HUES64 (cell line): ENCODE measurements at regions not wholly inside any gene's neighbourhood (a gene's known extent, or its start where the extent isn't known, plus 50 kb on each side); places are given as distances from the start of the nearest gene placed in this dataset.

ENCODE experiments used
- H3K27ac ChIP-seq: 2 replicates; pipeline ENCODE4 v1.7.0; 2013; ENCODE audit warnings: low read depth, low read length, inconsistent platforms
- H3K27me3 ChIP-seq: 2 replicates; pipeline ENCODE4 v1.6.1; 2013; ENCODE audit warnings: mild to moderate bottlenecking, low read length; ENCODE audit not compliant: insufficient read depth
- H3K36me3 ChIP-seq: 2 replicates; pipeline ENCODE4 v1.6.1; 2013; ENCODE audit warnings: mild to moderate bottlenecking, low read length; ENCODE audit not compliant: insufficient read depth
- H3K4me1 ChIP-seq: 2 replicates; pipeline ENCODE4 v1.6.1; 2013; ENCODE audit warnings: mild to moderate bottlenecking, low read length, moderate library complexity; ENCODE audit not compliant: insufficient read depth
- H3K4me3 ChIP-seq: 2 replicates; pipeline ENCODE4 v1.5.1; 2013; ENCODE audit warnings: mild to moderate bottlenecking, low read length, moderate library complexity
- H3K9ac ChIP-seq: 2 replicates; pipeline ENCODE4 v1.6.1; 2013; ENCODE audit warnings: mild to moderate bottlenecking, low read depth, low read length
- H3K9me3 ChIP-seq: 2 replicates; pipeline ENCODE4 v1.6.1; 2013; ENCODE audit warnings: low read depth, low read length; ENCODE audit not compliant: insufficient read depth
- WGBS: fragments of 150-250, 120-280 bp; methylation state at CpG from one replicate; pipeline ENCODE4 v1.1.7; 2013; ENCODE audit warnings: missing lambda C conversion rate; 5-methylcytosine and 5-hydroxymethylcytosine counted together

- Histone ChIP-seq H3K36me3 (no peaks in the 10 kb centered on the region), H3K9ac (no peak overlapping the region), H3K27me3 (no peaks in the 10 kb centered on the region), H3K9me3 (no peaks in the 10 kb centered on the region), H3K27ac (no peak overlapping the region), H3K4me1 (no peaks in the 10 kb centered on the region), H3K4me3 (no peak overlapping the region)
- WGBS, result no CpG with 5 or more reads among the region's 2 CpGs
Measured at GRCh38 chr13:109595471-109595870, 190.9 kb downstream of the IRS2 start.

- Histone ChIP-seq H3K4me1 (no peaks in the 10 kb centered on the region), H3K4me3 (no peak overlapping the region), H3K9me3 (no peaks in the 10 kb centered on the region), H3K9ac (no peak overlapping the region), H3K36me3 (no peaks in the 10 kb centered on the region), H3K27ac (no peak overlapping the region), H3K27me3 (no peaks in the 10 kb centered on the region)
- WGBS, result 100% methylated on average over 1 of the region's 3 CpGs
Measured at GRCh38 chr13:109593230-109593629, 193.2 kb downstream of the IRS2 start.

- no peak overlapping the region for H3K27ac ChIP-seq
- no peaks in the 10 kb centered on the region for H3K9me3 ChIP-seq
- 93% methylated on average over 2 of the region's 4 CpGs for WGBS
- H3K36me3 ChIP-seq, result no peaks in the 10 kb centered on the region
- H3K4me3 ChIP-seq, result no peak overlapping the region
- H3K9ac ChIP-seq, result no peak overlapping the region
- no peaks in the 10 kb centered on the region for H3K27me3 ChIP-seq
- H3K4me1 ChIP-seq, result no peaks in the 10 kb centered on the region
Measured at GRCh38 chr13:109592770-109593169, 193.6 kb downstream of the IRS2 start.

- H3K4me1 ChIP-seq, result no peaks in the 10 kb centered on the region
- no peak overlapping the region for H3K4me3 ChIP-seq
- no peaks in the 10 kb centered on the region for H3K9me3 ChIP-seq
- H3K27me3 ChIP-seq, result no peaks in the 10 kb centered on the region
- no peaks in the 10 kb centered on the region for H3K36me3 ChIP-seq
- H3K9ac ChIP-seq, result no peak overlapping the region
- H3K27ac ChIP-seq, result no peak overlapping the region
Measured at GRCh38 chr13:109587689-109588088, 198.7 kb downstream of the IRS2 start.

- no peaks in the 10 kb centered on the region for H3K27me3 ChIP-seq
- H3K27ac ChIP-seq, result no peak overlapping the region
- H3K9ac ChIP-seq, result no peak overlapping the region
- no peaks in the 10 kb centered on the region for H3K9me3 ChIP-seq
- H3K4me3 ChIP-seq, result no peak overlapping the region
- 89% methylated on average over 9 of the region's 9 CpGs for WGBS
- H3K4me1 ChIP-seq, result no peaks in the 10 kb centered on the region
- no peaks in the 10 kb centered on the region for H3K36me3 ChIP-seq
Measured at GRCh38 chr13:109586509-109587346, 199.7 kb downstream of the IRS2 start.

- Histone ChIP-seq H3K9ac (no peak overlapping the region), H3K36me3 (no peaks in the 10 kb centered on the region), H3K27ac (no peak overlapping the region), H3K4me1 (no peaks in the 10 kb centered on the region), H3K4me3 (no peak overlapping the region), H3K9me3 (no peaks in the 10 kb centered on the region), H3K27me3 (no peaks in the 10 kb centered on the region)
- 76% methylated on average over 5 of the region's 5 CpGs for WGBS
Measured at GRCh38 chr13:109584844-109585361, 201.5 kb downstream of the IRS2 start.

- H3K4me1 ChIP-seq, result no peaks in the 10 kb centered on the region
- H3K9me3 ChIP-seq, result no peaks in the 10 kb centered on the region
- no peaks in the 10 kb centered on the region for H3K36me3 ChIP-seq
- no peak overlapping the region for H3K9ac ChIP-seq
- H3K27ac ChIP-seq, result no peak overlapping the region
- no peak overlapping the region for H3K4me3 ChIP-seq
- H3K27me3 ChIP-seq, result no peaks in the 10 kb centered on the region
- 88% methylated on average over 2 of the region's 2 CpGs for WGBS
Measured at GRCh38 chr13:109577191-109577700, 209.1 kb downstream of the IRS2 start.

GRCh38 chr13:109576331-109576813, 210.0 kb downstream of the IRS2 start:
- Histone ChIP-seq H3K4me3 (no peak overlapping the region), H3K4me1 (no peaks in the 10 kb centered on the region), H3K9ac (no peak overlapping the region), H3K36me3 (no peaks in the 10 kb centered on the region), H3K27me3 (no peaks in the 10 kb centered on the region), H3K9me3 (no peaks in the 10 kb centered on the region), H3K27ac (no peak overlapping the region)
- WGBS, result 89% methylated on average over 6 of the region's 6 CpGs

GRCh38 chr13:109575821-109576220, 210.6 kb downstream of the IRS2 start:
- Histone ChIP-seq H3K27ac (no peak overlapping the region), H3K36me3 (no peaks in the 10 kb centered on the region), H3K9ac (no peak overlapping the region), H3K4me3 (no peak overlapping the region), H3K27me3 (no peaks in the 10 kb centered on the region), H3K4me1 (no peaks in the 10 kb centered on the region), H3K9me3 (no peaks in the 10 kb centered on the region)
- WGBS, result 94% methylated on average over 3 of the region's 3 CpGs

- Histone ChIP-seq H3K27me3 (no peaks in the 10 kb centered on the region), H3K9me3 (no peaks in the 10 kb centered on the region), H3K4me3 (no peak overlapping the region), H3K9ac (no peak overlapping the region), H3K4me1 (no peaks in the 10 kb centered on the region), H3K27ac (no peak overlapping the region), H3K36me3 (no peaks in the 10 kb centered on the region)
- 95% methylated on average over 6 of the region's 6 CpGs for WGBS
Measured at GRCh38 chr13:109572389-109572788, 214.0 kb downstream of the IRS2 start.

- no peak overlapping the region for H3K4me3 ChIP-seq
- H3K27ac ChIP-seq, result no peak overlapping the region
- 95% methylated on average over 11 of the region's 11 CpGs for WGBS
- no peaks in the 10 kb centered on the region for H3K36me3 ChIP-seq
- no peaks in the 10 kb centered on the region for H3K27me3 ChIP-seq
- H3K4me1 ChIP-seq, result no peaks in the 10 kb centered on the region
- no peaks in the 10 kb centered on the region for H3K9me3 ChIP-seq
- no peak overlapping the region for H3K9ac ChIP-seq
Measured at GRCh38 chr13:109569958-109570711, 216.2 kb downstream of the IRS2 start.
